ENCODE measurements at regions not wholly inside any gene's neighbourhood (a gene's known extent, or its start where the extent isn't known, plus 50 kb on each side); places are given as distances from the start of the nearest gene placed in this dataset.
"Not testable (repeated sequence)": the region's sequence is repeated elsewhere in the genome, so short reads cannot be mapped to it uniquely, and the experiment has no call there.

DNA sequence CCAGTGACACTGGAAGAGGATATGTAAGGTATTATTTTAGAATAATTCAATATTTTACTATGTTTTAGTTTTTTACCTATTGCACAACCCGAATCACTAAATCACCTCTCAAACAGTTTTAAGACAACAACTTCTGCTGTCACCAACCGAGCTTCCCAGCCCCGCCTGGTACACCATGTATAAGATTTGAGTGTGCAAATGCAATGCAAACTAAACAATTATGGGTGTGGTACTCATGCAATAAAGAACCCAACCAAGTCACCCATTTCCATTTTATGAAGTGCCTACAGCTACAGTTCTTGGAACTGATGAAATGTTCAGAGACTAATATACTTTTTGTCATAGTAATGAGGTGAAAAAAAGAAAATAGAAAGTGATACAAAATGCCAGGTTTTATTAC lies 256.2 kb downstream of the TAFA4 start:
- no peak for DNase-seq (ENCODE audit: low read depth in 2 of 2, low spot score in 1 of 2)

DNA sequence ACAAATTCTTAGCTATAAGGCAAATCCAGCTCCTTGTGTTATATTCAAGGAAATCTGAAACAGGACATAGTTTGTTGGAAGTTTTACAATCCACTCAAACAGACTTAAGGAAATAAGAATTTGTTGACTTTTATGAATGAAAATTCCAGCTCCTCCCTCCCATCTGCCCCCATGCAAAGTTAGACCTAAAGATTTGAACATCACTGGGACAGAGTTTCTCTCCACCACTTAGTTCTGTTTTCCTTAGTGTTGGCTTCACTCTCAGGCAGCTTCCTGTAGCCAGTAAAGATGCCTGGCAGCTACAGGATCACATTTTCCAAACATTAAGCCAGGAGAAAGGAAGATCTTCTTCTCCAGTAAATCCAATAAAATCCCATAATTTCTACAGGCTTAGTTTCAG lies 265.0 kb downstream of the TAFA4 start:
- no peak for DNase-seq (ENCODE audit: low read depth in 2 of 2, low spot score in 1 of 2)

DNA sequence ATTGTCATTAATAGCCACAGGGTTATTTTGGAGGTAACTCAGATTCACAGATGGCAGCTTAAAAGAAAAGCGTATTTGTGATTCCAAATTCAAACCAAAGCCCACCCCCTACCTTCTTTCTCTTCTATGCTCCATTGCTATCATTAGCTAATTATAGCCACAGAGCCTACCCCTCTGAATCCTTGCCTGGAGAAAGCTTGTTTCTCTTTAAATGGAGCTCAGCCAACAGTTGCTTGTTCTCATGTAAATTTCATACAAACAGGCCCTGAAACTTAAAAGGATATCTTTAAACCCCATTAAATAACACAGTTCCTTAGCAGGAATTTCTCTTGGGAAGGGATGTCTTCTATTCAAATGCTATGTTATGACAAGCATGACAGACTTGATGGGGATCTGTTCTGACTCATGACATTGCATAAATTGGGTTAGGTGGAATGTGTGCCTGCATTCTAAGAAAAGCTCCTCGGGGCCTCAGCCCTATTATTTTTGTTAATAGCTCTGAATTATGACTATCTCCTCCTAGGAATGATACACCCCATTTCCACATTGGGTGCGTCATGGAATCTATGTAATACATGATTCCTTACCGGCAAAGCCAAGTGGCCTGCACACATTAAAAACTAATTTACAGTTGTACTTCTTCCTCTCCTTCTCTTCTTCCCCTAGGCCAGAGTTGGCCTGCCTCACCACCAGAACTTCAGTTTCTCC lies 265.8 kb downstream of the TAFA4 start:
- no peak for DNase-seq (ENCODE audit: low read depth in 2 of 2, low spot score in 1 of 2)

DNA sequence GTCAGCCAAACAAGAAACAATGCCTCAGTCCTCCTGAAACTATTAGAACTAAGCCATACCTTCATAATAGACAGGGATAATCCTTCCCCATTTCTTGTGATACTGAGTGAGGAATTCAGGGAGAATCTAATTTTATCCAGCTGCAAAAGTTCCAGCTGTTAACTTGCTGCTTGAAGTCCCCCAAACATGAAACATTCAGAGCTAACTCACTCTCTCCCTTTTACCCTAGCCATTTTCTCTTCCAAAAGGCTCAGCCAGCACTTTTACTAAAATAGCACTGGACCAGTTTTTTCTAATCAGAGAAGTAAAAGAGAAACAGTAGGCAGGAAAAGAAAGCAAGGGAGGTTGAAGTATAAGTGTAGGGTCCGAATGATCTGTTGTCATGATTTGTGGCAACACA lies 268.1 kb downstream of the TAFA4 start:
- no peak for DNase-seq (ENCODE audit: low read depth in 2 of 2, low spot score in 1 of 2)

DNA sequence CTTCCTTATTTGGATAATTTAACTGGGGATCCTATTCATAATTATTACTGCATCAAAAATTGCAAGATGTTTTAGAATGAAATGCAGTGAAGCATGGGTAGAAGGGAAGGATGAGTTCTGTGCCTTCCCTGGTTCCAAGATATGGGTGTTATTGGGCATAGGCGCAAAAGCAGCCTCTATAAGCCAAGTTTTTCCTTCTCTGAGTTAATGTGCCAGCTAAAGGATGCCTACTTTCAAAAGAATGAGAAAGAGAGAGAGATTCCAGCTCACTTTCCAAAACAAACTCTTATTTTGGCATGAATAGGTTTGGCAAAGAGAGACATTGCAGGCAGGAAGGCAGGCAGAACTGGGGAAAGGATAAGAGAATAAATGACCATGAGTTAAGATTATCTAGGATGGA lies 270.2 kb downstream of the TAFA4 start:
- no peak for DNase-seq (ENCODE audit: low read depth in 2 of 2, low spot score in 1 of 2)

DNA sequence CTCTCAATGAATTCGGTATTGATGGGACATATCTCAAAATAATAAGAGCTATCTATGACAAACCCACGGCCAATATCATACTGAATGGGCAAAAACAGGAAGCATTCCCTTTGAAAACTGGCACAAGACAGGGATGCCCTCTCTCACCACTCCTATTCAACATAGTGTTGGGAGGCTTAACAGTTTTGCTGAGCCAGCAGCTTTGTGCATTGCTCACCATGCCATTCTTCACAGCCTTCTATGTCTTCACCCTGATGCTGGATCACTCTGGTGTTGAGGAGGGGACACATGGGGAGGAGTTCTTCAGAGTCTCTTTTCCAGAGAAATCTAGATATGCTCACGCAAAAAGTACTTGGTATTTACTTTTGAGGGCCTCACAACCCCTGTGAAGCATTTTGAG lies 281.7 kb downstream of the TAFA4 start:
- not testable (repeated sequence) for DNase-seq (ENCODE audit: low read depth in 2 of 2, low spot score in 1 of 2)

DNA sequence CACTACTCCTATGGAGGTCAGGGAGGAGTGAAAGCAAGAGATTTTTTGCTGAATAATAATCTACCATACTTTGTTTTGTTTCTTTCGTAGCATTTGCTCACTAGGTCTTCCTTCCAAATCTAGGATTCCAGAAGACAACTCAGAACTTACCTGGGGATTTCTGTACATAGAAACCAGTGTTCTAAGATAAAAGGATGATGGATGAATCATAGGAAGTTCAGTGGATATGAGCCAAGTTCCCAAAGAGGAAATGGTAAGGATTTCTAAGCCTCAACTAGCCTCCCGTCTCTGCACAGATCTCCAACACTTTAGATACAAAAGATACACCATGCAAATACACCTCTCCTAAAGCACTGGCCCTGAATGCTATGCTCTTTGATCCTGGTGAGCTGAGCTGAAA lies 283.9 kb downstream of the TAFA4 start:
- no peak for DNase-seq (ENCODE audit: low read depth in 2 of 2, low spot score in 1 of 2)

DNA sequence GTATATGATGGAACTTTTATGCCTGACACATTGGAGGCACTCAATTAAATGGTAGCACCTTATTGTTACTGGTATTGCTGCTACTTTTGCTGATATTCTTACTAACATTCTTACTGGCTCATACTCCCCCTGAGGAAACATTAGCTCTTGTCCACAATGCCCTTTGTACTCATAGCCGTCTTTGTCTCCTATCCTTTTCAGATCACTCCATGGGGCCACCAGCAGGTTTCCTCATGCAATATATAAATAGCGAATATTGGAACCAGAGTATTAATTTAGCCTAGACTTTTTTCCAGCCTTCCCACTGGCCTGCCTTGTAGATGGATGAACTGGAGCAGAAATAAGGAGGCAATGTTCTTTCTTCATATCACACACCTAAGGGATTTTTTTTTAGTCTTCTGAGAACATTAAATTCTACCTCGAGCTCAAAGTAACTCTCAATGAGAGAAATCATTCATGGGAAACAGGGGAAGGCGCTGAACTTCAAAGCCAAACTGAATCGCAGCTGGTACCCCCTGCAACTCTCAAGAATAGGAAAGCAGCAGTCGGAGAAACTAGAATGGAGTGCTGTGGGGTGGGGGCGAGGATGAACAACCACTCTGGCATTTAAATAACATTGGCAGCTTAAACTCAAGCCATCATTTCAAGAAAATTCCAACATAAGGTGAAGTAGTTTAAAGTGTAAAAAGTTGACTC lies 300.3 kb downstream of the TAFA4 start:
- DNase-seq (ENCODE audit: low read depth in 2 of 2, low spot score in 1 of 2), result no peak

DNA sequence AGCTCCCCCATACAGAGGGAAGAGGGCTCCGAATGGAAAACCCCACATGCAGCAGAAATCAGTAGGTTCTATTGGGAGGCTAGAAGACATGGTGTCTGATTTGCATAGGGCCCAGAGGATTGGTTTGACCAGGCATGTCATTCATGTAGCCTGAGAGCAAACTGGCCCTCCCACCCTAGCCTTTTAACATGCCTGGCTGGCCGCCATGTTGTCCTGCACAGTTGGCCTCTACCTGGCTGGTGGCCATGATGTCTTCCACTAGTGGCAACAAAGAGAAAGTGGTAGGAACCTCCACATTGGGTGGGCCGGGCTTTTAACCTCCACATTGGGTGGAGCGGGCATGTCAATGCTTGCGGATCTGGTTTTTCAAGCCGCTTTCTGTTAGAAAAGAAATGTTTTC lies 312.1 kb downstream of the TAFA4 start:
- no peak for DNase-seq (ENCODE audit: low read depth in 2 of 2, low spot score in 1 of 2)

DNA sequence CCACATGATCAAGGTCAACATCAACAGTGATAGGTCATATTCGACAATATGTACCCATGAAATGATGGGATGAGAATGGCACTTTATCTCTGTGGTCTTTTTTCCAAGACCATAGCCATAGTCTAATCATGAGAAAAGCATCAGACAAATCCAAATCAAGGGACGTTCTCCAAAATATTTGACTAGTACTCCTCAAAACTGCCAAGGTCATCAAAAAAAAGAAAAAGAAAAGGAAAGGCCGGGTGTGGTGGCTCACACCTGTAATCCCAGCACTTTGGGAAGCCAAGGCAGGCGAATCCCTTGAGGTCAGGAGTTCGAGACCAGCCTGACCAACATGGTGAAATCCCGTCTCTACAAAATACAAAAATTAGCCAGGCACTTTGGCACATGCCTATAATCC lies 318.3 kb downstream of the TAFA4 start:
- no peak for DNase-seq (ENCODE audit: low read depth in 2 of 2, low spot score in 1 of 2)

DNA sequence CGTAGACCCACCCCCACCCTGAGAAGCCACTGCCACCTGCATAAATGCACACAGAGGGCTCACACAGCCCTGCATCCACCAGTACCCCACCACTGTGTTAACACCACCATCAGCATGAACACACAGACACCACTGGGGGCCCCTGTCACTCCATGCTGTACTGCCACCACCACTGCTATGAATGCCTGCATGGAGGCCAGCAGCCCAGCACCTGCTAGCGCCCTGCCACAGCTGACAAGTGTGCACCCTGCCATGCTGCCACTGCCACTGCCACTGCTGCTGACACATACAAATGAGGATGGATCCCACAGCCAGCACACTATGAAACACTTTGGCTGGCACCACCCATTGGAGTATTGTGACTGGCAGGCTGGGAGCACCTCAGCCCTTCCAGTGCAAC lies 361.0 kb downstream of the TAFA4 start:
- DNase-seq (ENCODE audit: low read depth in 2 of 2, low spot score in 1 of 2), result no peak

DNA sequence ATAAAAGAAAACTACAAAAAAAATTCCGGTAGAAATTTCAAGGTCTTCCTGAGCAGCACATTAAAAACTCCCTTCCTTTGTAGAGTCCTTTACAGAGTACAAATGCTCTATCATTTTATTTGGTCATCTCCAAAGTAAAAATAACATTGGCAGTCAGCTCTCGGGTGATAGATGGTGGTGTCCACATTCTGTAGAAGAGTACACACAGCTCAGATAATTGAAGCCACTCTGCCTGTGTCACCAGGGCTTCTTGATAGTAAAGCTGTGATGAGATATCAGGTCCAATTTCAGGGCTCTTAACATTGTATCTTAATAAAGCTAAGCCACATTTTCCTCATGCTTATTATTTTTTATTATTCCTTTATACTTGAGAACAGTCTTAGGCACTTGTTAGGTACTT lies 371.6 kb downstream of the TAFA4 start:
- DNase-seq (ENCODE audit: low read depth in 2 of 2, low spot score in 1 of 2), result no peak

DNA sequence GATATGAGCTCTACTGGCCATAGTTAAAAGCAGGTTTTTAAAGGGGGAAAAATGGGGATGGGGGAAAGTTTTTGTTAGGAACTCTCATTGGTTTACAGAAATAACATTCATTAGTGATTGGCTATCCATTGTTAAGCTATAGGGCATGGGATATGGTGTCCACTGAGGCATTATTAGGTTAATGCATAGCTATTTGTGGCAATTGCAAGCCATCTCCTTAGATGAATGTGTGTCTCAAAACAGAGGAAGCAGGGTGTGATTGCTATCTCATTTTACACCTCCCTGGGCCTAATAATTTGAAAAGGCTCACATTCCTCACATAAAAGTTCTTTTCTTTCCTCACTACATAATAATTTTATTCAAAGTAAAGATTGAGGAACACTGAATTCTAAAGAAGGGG lies 396.6 kb downstream of the TAFA4 start:
- DNase-seq (ENCODE audit: low read depth in 2 of 2, low spot score in 1 of 2), result no peak

DNA sequence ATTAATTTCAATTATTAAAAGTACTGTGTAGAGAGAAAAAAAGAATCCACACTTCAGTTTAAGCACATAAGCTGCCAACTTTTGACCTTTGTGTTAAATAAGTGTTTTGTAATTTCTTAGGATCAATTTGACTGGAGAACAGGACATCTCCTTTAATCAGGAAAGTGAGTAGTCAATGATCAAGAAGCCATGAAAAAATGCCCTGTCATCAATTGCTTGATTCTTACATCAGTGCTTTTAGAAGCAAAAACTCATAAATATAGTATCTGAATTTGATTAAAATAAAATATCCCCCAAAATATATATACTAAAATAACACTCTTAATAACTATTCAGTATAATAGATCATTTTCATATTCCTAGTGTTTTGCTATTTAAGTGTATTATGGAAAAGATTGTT lies 409.0 kb downstream of the TAFA4 start:
- DNase-seq (ENCODE audit: low read depth in 2 of 2, low spot score in 1 of 2), result no peak

DNA sequence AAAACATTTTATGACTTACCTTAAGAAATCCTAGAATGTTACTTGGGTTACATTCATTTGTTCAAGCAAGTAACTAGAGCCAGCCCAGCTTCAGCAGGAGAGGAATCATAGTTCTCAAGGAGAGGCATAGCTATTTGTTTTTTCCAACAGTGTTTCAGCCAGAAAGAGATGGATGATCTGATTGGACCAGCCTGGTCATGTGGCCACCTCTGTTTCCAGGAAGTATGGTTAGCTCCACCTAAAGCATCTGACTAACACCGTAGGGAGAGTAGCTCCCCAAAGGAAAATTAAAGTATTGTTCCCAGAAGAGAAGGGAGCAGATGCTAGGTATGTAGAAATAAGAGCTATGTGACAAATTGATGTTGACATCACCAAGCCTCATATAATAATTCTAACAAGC lies 417.1 kb downstream of the TAFA4 start:
- no peak for DNase-seq (ENCODE audit: low read depth in 2 of 2, low spot score in 1 of 2)

DNA sequence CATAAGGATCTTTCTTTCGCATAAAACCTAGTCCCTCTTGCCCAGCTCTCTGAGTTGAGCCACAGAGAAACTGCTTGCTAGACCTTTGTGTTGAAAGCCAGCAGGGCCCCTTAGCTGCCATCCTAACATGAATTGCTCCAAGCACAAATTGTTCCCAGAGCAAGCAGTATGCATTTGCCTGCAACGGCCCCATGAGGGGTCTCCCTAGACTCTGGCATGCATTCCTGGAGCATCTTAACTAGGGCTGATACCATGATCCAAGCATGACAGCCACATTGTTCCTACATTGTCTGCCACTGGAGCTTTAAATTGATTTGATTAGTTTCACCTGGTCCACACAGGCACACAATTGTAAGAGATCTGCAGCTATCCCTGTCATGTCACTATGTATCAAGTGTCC lies 428.1 kb downstream of the TAFA4 start:
- no peak for DNase-seq (ENCODE audit: low read depth in 2 of 2, low spot score in 1 of 2)

DNA sequence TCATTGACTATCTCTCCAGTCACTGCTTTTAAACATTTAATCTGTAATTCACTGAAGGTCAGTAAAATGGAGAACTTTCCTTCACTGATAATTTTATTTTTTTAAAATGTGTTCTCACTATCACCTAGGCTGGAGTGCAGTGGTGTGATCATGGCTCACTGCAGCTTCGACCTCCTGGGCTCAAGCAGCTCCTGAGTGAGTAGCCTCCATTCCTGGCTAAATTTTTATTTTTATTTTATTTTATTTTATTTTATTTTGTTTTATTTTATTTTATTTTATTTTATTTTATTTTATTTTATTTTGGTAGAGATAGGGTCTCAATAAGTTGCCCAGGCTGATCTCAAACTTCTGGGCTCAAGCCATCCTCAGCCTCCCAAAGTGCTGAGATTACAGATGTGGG lies 446.5 kb downstream of the TAFA4 start:
- DNase-seq (ENCODE audit: low read depth in 2 of 2, low spot score in 1 of 2), result not testable (repeated sequence)

DNA sequence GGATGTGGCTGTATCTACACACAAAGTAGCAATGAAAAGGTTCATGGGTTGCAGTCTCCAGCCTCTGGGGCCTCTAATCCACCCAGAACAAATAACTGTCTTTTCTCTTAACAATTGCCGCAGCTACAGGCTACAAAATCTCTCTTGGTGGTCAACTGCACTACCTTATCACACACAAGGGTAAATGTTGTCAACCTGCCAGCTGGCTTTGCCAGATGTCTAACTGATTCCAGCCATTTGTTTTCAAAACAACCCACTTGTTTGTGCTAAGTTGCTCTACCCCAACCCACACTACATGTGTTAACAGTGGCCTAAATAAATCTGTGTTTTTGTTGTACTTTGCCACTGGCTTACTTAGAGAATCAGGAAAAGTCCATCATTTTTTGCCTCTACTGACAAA lies 447.3 kb downstream of the TAFA4 start:
- no peak for DNase-seq (ENCODE audit: low read depth in 2 of 2, low spot score in 1 of 2)

DNA sequence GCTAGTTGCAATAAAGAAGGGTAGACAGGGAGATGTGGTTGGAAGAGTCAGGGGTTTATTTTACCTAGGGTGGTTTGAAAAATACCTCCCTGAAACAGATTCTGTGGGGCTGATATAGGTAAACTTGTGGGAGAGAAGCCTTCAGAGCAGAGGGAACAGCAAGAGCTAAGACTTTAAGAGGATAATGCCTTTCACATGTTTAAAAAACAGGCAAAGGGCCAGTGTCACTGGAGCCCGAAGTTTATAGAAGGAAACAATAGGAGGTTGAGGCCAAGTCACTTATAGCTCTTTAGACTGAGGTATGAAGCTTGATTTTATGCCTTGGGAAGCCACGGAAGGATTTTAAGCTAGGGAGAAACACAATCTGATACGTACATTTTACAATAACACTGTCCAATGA lies 448.7 kb downstream of the TAFA4 start:
- DNase-seq (ENCODE audit: low read depth in 2 of 2, low spot score in 1 of 2), result no peak

DNA sequence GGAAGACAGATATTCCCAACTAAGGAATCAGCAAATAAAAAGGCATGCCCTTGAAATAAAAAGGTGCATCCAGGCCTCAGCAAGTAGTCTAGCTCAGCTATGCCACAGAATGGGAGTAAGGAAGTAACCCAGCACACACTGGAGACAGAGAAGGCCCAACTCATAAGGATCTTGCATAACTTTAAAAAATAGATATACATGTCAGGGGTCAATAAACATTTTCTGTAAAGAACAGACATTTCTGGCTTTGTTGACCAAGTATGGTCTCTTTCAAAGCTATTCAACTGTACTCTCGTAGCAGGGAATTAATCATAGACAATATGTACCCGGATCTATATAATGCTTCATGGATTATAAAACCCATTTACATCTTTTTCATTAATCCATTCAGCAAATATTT lies 449.3 kb downstream of the TAFA4 start:
- no peak for DNase-seq (ENCODE audit: low read depth in 2 of 2, low spot score in 1 of 2)

DNA sequence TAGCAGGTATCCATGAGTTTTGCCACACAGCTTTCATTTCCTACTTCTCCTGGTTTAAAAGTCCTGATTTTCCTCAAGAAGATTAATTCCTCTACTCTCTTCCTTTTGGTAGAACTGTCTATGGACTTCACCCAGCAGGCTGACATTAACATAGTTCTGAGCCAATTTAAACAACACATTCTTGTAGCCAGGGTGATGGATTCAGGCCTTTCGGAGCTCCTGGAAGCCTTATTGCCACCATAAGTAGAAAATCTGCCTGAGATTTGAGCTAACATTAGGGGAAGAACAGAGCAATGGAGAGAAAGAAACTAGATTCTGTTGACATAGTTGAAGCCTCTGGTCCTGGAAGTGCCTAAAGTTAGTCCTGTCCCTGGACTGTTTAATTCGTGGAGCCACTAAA lies 449.8 kb downstream of the TAFA4 start:
- no peak for DNase-seq (ENCODE audit: low read depth in 2 of 2, low spot score in 1 of 2)

DNA sequence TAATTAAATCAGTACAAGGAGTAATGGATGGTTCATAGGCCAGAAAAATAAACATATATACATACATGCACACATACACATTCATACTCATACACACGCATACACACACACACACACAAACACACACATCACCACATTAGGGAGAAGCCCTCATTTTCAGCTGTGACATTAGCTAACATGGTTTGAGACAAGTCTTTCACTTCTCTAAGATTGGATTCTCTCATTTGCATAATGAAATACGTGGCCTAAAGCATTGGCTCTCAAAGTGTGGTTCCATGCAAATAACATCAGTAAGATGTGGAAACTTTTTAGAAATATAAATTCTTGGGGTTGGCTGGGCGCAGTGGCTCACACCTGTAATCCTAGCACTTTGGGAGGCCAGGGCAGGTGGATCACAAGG lies 452.6 kb downstream of the TAFA4 start:
- DNase-seq (ENCODE audit: low read depth in 2 of 2, low spot score in 1 of 2), result no peak

DNA sequence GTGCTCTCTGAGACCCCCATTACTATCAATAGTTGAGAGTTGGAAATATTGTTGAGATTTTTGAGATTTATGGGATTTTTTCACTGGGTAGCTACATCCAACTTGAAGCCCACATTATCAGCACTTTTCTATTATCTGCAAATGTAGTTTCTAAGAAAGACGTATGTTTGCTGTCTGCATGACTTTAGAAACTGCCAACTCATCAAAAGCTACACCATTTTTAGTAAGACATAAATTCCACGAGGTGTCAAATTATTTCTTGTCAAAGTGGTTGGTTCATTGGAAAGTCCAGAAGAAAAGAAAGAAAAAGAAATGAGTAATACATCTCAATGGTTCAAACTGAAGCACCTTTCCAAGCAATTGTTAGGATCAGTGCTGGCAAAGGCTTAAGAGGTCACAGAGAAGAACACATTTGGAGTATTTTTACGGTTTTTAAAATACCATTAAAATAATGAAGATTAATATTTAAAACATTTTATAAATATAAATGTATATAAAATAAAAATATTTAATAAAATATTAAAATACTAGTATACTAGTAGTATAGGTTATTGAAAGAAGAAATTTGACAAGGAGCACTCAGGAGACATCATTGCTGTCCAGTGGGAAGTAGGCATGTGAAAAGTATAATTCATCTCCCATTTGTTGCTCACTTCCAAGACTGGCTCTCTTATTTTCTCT lies 463.5 kb downstream of the TAFA4 start:
- DNase-seq (ENCODE audit: low read depth in 2 of 2, low spot score in 1 of 2), result no peak

Measured in stimulated activated CD8-positive, alpha-beta memory T cell treated with anti-CD3 and anti-CD28 coated beads, Interleukin-4, amount 100 ng/mL, for 1 hour (primary cell).